Mucosa of stomach (tissue), 1 donor: ENCODE measurements at regions not wholly inside any gene's neighbourhood (a gene's known extent, or its start where the extent isn't known, plus 50 kb on each side); places are given as distances from the start of the nearest gene placed in this dataset.

Source experiments
- H3K27me3 ChIP-seq: one replicate; pipeline ENCODE4 v1.7.0; 2013; ENCODE audit warnings: mild to moderate bottlenecking, low read length; ENCODE audit not compliant: control insufficient read depth, insufficient read depth
- H3K36me3 ChIP-seq: one replicate; pipeline ENCODE4 v1.7.0; 2013; ENCODE audit warnings: low read length; ENCODE audit not compliant: control insufficient read depth, insufficient read depth
- H3K4me1 ChIP-seq: one replicate; pipeline ENCODE4 v1.7.0; 2013; ENCODE audit warnings: mild to moderate bottlenecking, low read length; ENCODE audit not compliant: control insufficient read depth, insufficient read depth
- H3K4me3 ChIP-seq: one replicate; pipeline ENCODE4 v1.7.0; 2013; ENCODE audit warnings: low read length
- H3K9ac ChIP-seq: one replicate; pipeline ENCODE4 v1.7.0; 2013; ENCODE audit warnings: mild to moderate bottlenecking, low read length, moderate library complexity
- H3K9me3 ChIP-seq: one replicate; pipeline ENCODE4 v1.7.0; 2013; ENCODE audit warnings: mild to moderate bottlenecking, low read length, moderate library complexity; ENCODE audit not compliant: control insufficient read depth
- donor health status: Pancreatic carcinoma.

DNA sequence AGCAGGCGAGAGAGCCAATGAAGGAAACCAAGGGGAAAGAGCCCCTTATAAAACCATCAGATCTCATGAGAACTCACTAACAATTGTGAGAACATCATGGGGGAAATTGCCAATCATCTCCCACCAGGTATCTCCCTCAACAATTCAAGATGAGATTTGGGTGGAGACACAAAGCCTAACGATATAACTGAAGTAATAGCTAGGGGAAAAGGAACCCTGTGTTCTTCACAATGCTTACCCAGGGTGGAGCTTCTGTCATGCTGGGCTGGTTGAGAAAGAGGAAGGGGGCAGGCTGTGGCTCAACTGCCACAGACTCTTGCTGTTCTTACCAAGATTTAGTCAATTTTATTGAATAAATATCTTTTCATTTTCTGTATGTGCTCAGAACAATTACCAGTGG is 392.1 kb upstream of the HS6ST1 start:
- no peak overlapping the region for H3K9ac ChIP-seq
- no peaks in the 10 kb centered on the region for H3K36me3 ChIP-seq
- H3K9me3 ChIP-seq, result no peaks in the 10 kb centered on the region
- no peaks in the 10 kb centered on the region for H3K27me3 ChIP-seq
- H3K4me3 ChIP-seq, result no peak overlapping the region
- no peaks in the 10 kb centered on the region for H3K4me1 ChIP-seq

DNA sequence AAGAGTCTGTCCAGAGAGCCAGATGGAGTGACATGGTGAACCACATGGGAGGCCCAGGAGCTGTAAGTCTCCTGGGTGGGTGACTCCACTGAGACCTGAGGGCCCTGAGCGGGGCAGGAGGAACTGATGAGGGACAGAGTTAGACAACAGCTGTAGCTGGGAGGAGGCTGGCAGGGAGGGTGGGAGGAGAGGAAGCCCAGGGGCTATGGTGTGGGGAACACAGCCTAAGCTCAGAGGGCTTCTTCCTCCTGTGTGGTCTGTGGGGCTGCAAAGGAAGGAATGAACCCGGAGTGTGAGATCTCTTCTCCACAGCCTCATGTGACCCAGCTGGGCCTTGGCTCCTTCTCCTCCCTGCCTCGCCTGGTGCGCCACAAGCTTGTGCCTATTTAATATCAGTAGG is 395.6 kb upstream of the HS6ST1 start:
- Histone ChIP-seq H3K27me3 (no peaks in the 10 kb centered on the region), H3K4me3 (no peak overlapping the region), H3K9me3 (no peaks in the 10 kb centered on the region), H3K4me1 (no peaks in the 10 kb centered on the region), H3K9ac (no peak overlapping the region), H3K36me3 (no peaks in the 10 kb centered on the region)

DNA sequence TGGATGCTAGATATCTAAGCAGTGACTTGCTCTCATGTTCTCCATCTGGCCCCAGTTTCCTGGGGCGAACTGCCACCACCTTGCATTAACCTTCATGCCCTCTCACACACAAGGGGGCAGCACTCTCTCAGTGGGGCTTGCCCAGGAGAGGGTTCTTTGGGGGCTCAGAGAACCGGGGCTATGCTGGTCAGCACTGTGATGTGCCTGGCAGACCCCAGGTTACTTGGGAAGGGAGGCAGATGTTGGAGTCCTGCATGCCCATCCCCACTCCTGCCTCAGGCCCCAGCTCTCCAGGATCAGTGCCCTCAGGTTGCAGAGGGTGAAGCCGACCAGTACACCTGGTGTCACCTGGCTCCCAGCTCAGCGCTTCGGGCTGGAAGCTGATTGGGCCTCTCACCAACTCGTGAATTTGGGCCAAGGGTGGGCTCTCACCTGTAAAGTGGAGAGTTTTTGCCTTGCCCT is 396.2 kb upstream of the HS6ST1 start:
- Histone ChIP-seq H3K4me1 (no peaks in the 10 kb centered on the region), H3K9me3 (no peaks in the 10 kb centered on the region), H3K4me3 (no peak overlapping the region), H3K27me3 (no peaks in the 10 kb centered on the region), H3K36me3 (no peaks in the 10 kb centered on the region), H3K9ac (no peak overlapping the region)

DNA sequence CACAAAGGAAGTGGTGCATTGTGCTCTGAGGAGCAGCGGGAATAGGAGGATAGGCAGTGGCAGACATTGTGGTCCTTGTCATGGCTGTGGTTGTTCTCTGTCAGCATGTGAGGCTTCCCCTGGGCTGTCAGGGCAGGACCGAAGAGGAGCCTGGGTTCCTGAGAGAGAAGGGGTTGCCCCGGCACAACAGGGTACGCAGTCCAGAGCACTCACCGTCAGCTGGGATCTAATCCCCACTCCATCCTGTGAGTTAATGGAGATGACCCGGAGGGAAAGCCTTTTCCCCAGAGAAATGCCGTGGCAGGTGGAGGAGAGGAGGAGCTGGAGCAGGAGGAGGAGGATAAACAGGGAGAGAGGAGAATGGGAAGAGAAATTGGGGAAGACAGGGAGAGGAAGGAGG is 396.7 kb upstream of the HS6ST1 start:
- no peaks in the 10 kb centered on the region for H3K36me3 ChIP-seq
- H3K27me3 ChIP-seq, result no peaks in the 10 kb centered on the region
- no peak overlapping the region for H3K9ac ChIP-seq
- no peaks in the 10 kb centered on the region for H3K4me1 ChIP-seq
- H3K4me3 ChIP-seq, result no peak overlapping the region
- no peaks in the 10 kb centered on the region for H3K9me3 ChIP-seq

DNA sequence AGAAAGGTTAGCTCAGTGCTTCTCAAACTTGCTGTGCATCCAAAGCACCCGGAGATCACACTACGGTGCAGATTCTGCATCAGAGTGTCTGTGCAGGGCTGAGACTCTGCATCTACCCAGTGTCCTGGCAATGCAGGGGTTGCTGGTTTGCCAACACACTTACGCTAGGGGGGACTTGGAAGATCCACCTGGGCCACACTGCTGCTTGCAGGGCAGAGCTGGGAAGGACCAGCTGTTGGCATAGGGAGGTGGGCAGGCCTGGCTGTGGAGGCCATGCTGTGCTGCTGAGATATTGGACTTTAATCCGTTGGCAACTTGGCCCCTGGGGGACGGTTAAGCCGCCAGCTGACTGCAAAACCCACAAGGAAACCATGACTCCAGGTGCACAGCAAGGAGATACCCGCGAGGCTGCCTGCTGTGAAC is 397.6 kb upstream of the HS6ST1 start:
- Histone ChIP-seq H3K4me3 (no peak overlapping the region), H3K4me1 (no peaks in the 10 kb centered on the region)

DNA sequence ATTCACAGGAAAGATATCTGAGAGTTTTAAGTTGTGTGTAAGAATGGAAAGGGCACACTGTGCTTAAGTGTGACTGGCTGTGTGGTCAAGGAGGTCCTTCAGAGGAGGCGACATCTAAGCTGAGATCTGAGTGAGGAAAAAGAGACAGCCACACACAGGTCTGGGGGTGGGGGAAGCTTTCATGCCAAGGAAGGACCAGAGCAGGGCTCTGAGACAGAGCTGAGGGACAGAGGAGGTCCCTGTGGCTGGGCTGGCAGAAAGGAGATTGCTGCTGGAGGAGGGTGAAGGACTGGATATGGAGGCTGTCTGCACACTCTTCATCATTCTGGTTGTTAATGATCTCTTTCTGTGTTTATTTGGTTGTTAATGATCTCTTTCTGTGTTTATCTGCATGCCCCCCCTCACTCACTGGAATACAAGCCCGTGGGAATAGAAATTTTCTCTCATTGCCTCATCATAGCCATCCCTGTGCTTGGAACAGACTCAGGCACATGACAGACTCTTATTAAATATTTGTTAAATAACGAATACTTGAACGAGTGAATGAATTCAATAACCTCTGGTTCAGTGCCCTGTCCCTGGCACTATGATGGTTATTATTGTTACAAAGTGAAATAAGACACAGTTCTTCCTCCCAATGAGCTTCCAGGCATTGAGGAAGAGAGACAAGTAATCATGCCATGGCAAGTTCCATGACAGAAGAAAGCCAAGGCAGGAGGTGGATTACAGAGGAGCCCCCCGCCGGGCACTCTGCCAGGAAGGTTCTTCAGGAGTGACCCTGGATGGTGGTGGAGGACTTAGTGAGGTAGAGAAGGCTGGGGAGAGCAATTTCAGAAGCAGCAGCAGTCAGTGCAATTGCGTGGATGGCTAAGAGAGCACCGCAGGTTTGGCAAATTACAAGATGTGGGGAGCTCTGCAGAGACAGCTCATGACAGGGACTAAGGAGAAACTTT is 399.4 kb upstream of the HS6ST1 start:
- Histone ChIP-seq H3K36me3 (no peaks in the 10 kb centered on the region), H3K4me3 (no peak overlapping the region), H3K9ac (no peak overlapping the region), H3K4me1 (no peaks in the 10 kb centered on the region), H3K27me3 (no peaks in the 10 kb centered on the region), H3K9me3 (no peaks in the 10 kb centered on the region)

More for the DNA sequence above, 397.6 kb upstream of the HS6ST1 start:
- Histone ChIP-seq H3K9ac (no peak overlapping the region), H3K36me3 (no peaks in the 10 kb centered on the region), H3K9me3 (no peaks in the 10 kb centered on the region), H3K27me3 (no peaks in the 10 kb centered on the region)

DNA sequence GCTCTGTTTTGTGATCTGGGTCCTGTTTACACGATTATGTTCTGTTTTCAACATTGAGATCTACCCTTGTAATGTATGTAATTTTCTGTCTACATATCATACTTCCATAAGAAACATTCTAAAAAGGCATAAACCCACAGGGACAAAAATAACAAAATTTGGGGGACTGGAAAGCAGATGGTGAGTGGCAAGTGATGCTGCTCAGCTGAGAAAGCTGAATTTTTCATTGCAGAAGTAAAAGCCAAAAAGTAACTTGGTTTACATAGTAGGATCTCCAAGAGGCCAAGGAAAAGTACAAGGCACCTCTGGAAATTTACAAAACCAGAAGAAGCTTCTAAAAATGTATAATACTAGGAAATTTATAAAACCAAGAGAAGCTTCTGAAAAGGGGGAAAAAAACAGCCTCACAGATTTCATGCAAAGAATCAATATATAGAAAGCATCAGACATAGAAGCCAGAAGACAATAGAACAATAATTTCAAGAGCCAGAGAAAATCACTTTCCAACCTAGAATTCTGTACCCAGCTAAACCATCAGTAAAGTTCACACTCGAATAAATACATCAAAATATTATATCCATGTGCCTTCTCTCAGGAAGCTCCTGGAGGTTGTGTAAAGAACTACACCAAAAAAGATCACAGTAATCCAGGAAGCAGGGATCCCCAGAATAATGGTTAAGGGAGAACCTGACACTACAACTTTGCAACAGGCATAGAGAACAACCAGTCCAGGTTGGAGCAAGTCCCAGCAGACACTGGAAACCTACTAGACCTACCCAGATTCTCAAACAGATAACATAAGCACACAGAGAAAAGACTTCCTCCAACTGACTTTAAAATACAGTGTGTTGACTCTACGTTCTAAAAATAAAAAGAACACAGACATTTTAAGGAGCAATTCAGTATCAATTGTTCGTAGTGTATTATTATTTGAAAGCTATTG is 401.7 kb upstream of the HS6ST1 start:
- H3K4me1 ChIP-seq, result no peaks in the 10 kb centered on the region
- no peaks in the 10 kb centered on the region for H3K27me3 ChIP-seq
- H3K9ac ChIP-seq, result no peak overlapping the region
- H3K9me3 ChIP-seq, result no peaks in the 10 kb centered on the region
- no peak overlapping the region for H3K4me3 ChIP-seq
- H3K36me3 ChIP-seq, result no peaks in the 10 kb centered on the region

DNA sequence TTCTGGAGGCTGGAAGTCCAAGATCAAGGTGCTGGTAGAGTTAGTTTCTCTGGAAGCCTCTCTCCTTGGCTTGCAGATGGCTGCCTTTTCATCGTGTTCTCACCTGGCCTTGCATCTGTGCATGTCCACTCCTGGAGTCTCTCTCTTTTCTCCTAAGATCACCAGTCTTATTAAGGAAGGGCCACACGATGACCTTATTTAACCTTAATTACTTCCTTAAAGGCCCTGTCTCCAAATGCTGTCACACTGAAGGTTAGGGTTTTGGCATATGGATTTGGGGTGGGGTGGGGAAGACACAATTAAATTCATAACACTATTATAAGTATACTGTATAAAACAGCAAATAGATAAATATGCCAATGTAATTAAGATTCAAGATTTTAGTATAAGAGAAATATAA is 402.4 kb upstream of the HS6ST1 start:
- Histone ChIP-seq H3K4me1 (no peaks in the 10 kb centered on the region), H3K27me3 (no peaks in the 10 kb centered on the region), H3K9ac (no peak overlapping the region), H3K9me3 (no peaks in the 10 kb centered on the region), H3K4me3 (no peak overlapping the region), H3K36me3 (no peaks in the 10 kb centered on the region)

DNA sequence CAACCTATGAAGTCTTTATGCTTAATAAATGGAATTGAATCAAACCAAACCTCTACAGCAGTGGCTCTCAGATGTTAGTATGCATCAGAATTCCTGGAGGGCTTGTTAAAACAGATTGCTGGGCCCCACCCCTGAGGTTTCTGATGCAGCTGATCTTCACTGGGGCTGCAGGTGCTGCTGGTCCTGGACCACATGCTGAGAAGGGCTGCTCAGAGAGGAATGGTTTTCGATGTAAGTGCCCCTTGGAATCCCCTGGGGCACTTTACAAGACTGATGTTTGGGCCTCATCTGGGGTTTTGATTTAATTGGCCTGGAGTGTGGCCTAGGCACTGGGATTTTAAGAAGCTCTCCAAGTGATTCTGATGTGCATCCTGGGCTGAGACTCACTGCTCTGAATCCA is 403.8 kb upstream of the HS6ST1 start:
- Histone ChIP-seq H3K4me1 (no peaks in the 10 kb centered on the region), H3K9me3 (no peaks in the 10 kb centered on the region), H3K9ac (no peak overlapping the region), H3K36me3 (no peaks in the 10 kb centered on the region), H3K4me3 (no peak overlapping the region), H3K27me3 (no peaks in the 10 kb centered on the region)

DNA sequence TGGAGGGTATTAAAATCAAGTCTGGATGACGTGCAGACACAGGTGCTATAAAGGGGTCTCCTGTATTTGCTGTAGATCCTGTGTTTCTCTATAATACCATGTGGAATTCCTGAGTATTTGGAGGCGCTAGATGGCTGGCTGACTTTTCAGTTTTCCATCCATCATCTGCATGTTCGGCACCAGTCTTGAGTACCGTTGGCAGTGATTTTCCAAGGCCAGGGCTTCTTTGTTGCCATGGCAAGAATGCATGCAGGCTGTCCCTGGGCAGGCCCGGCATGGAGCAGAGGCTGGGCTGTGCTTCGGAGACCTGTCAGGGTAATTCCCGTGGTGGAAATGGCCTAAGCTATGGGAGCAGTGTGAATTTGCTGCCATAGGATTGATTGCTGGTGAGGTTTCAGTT is 405.9 kb upstream of the HS6ST1 start:
- H3K27me3 ChIP-seq, result no peaks in the 10 kb centered on the region
- no peak overlapping the region for H3K9ac ChIP-seq
- H3K4me3 ChIP-seq, result no peak overlapping the region
- H3K36me3 ChIP-seq, result no peaks in the 10 kb centered on the region
- H3K4me1 ChIP-seq, result no peaks in the 10 kb centered on the region
- no peaks in the 10 kb centered on the region for H3K9me3 ChIP-seq

DNA sequence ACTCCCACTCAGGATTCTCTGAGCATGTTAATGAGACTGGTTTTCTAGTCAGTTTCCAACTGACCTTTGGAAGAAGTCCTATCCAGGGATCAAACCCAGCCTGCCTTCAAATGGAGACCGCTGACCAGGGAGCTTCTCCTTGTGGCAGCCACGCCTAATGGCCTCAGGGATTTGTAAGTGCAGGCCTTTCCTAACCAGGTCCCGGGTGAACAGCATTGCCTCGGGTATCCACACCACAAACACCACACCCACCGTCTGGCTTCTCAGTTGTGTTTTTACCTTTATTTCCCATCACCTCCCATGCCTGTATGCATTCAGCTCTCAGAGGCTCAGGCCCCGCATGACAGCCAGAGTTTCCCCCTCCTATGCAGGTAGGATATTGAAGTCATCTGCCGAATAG is 406.3 kb upstream of the HS6ST1 start:
- no peaks in the 10 kb centered on the region for H3K9me3 ChIP-seq
- H3K27me3 ChIP-seq, result no peaks in the 10 kb centered on the region
- H3K36me3 ChIP-seq, result no peaks in the 10 kb centered on the region
- no peaks in the 10 kb centered on the region for H3K4me1 ChIP-seq
- H3K4me3 ChIP-seq, result no peak overlapping the region
- no peak overlapping the region for H3K9ac ChIP-seq

DNA sequence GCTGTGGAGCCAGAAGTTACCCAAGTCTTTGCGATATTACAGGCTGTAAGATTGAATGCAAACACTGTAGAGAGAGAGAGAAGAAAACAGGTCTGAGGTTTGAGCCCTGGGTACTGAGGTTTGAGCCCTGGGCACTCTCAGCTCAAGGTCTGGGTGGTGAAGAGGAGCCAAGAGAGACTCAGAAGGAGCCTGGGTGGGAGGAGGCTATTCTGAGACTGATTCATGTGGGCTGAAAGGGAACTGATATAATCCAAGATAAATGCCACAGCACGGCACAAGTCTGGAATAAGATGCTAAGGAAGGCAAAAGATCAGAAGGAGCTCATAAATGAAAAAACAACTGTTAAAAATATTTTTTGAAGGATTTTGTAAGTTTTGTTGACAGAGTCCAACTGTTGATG is 407.6 kb upstream of the HS6ST1 start:
- H3K4me1 ChIP-seq, result no peaks in the 10 kb centered on the region
- no peak overlapping the region for H3K9ac ChIP-seq
- H3K9me3 ChIP-seq, result no peaks in the 10 kb centered on the region
- H3K36me3 ChIP-seq, result no peaks in the 10 kb centered on the region
- H3K4me3 ChIP-seq, result no peak overlapping the region
- no peaks in the 10 kb centered on the region for H3K27me3 ChIP-seq
